K562 (cell line): ENCODE measurements at regions not wholly inside any gene's neighbourhood (a gene's known extent, or its start where the extent isn't known, plus 50 kb on each side); places are given as distances from the start of the nearest gene placed in this dataset.

ENCODE experiments used
- DIDO1 ChIP-seq: fragments of 450-650 bp; IDR thresholded peaks from 2 replicates; pipeline ENCODE4 v1.6.1; 2016; ENCODE audit warnings: low read depth, missing biosample characterization, missing genetic modification characterization
- DMBX1 ChIP-seq: fragments of 250-450 bp; sonication (Bioruptor Pico); IDR thresholded peaks from 2 replicates; pipeline ENCODE4 v1.8.0; 2022; ENCODE audit warnings: inconsistent platforms, mild to moderate bottlenecking, moderate library complexity, borderline replicate concordance
- EHMT2 ChIP-seq: fragments of 450-650 bp; IDR thresholded peaks from 2 replicates; pipeline ENCODE4 v1.6.1; 2018; ENCODE audit warnings: antibody characterized with exemption
- EP400 ChIP-seq: fragments of 450-650 bp; IDR thresholded peaks from 2 replicates; pipeline ENCODE4 v1.6.1; 2017; ENCODE audit warnings: antibody characterized with exemption, mild to moderate bottlenecking, moderate library complexity
- ESRRA ChIP-seq: fragments of 450-650 bp; IDR thresholded peaks from 2 replicates; pipeline ENCODE4 v1.6.1; 2014; ENCODE audit warnings: low read depth, mild to moderate bottlenecking, moderate library complexity, borderline replicate concordance
- ETV5 ChIP-seq: sonication (generic); formaldehyde crosslinking; IDR thresholded peaks from 2 replicates; pipeline ENCODE4 v1.4.0; 2020; ENCODE audit warnings: low read depth, mild to moderate bottlenecking, missing genetic modification reagents
- HEY1 ChIP-seq: fragments of 250-450 bp; sonication (Bioruptor Pico); IDR thresholded peaks from 2 replicates; pipeline ENCODE4 v1.5.0; 2020; ENCODE audit warnings: mild to moderate bottlenecking, moderate library complexity, borderline replicate concordance
- NCOA6 ChIP-seq: fragments of 450-650 bp; IDR thresholded peaks from 2 replicates; pipeline ENCODE4 v1.6.1; 2017; ENCODE audit warnings: mild to moderate bottlenecking
- NFIC ChIP-seq: fragments of 450-650 bp; IDR thresholded peaks from 2 replicates; pipeline ENCODE4 v1.6.1; 2017; ENCODE audit warnings: mild to moderate bottlenecking, inconsistent platforms
- SIRT6 ChIP-seq: IDR thresholded peaks from one replicate; pipeline ENCODE4 v1.6.1; 2012; ENCODE audit warnings: low read depth, mild to moderate bottlenecking, control low read depth, inconsistent platforms, low read length, moderate library complexity
- SLC30A9 ChIP-seq: fragments of 250-450 bp; sonication (Bioruptor Pico); IDR thresholded peaks from 2 replicates; pipeline ENCODE4 v1.8.0; 2022; ENCODE audit warnings: mild to moderate bottlenecking, moderate library complexity
- TCF7 ChIP-seq: sonication (generic); IDR thresholded peaks from 2 replicates; pipeline ENCODE4 v1.6.1; 2016; ENCODE audit warnings: antibody characterized with exemption, borderline replicate concordance
- ZNF217 ChIP-seq: sonication (generic); formaldehyde crosslinking; IDR thresholded peaks from 2 replicates; pipeline ENCODE4 v1.8.0; 2022; ENCODE audit warnings: mild to moderate bottlenecking, missing genetic modification reagents
- TF ChIP-seq, protein P1 (sequence below): fragments of 250-450 bp; sonication (Bioruptor Pico); IDR thresholded peaks from 2 replicates; pipeline ENCODE4 v1.6.1; 2021; ENCODE audit warnings: mild to moderate bottlenecking
- TF ChIP-seq, protein P2 (sequence below): fragments of 450-650 bp; conservative IDR thresholded peaks from 2 replicates; pipeline ENCODE4 v1.6.1; 2016; ENCODE audit warnings: missing genetic modification characterization, low read depth, mild to moderate bottlenecking, control low read depth, missing compliant biosample characterization
- TF ChIP-seq, protein P3 (sequence below): sonication (generic); formaldehyde crosslinking; IDR thresholded peaks from 2 replicates; pipeline ENCODE4 v1.8.1; 2022; ENCODE audit warnings: missing genetic modification reagents
- TF ChIP-seq, protein P4 (sequence below): fragments of 450-650 bp; IDR thresholded peaks from 2 replicates; pipeline ENCODE4 v1.6.1; 2016; ENCODE audit warnings: borderline replicate concordance
- TF ChIP-seq, protein P5 (sequence below): fragments of 450-650 bp; IDR thresholded peaks from 2 replicates; pipeline ENCODE4 v1.6.1; 2017; ENCODE audit warnings: antibody characterized with exemption
- TF ChIP-seq, protein P6 (sequence below): fragments of 450-650 bp; IDR thresholded peaks from 2 replicates; pipeline ENCODE4 v1.6.1; 2014; ENCODE audit warnings: low read depth, mild to moderate bottlenecking, moderate library complexity, borderline replicate concordance

DNA sequence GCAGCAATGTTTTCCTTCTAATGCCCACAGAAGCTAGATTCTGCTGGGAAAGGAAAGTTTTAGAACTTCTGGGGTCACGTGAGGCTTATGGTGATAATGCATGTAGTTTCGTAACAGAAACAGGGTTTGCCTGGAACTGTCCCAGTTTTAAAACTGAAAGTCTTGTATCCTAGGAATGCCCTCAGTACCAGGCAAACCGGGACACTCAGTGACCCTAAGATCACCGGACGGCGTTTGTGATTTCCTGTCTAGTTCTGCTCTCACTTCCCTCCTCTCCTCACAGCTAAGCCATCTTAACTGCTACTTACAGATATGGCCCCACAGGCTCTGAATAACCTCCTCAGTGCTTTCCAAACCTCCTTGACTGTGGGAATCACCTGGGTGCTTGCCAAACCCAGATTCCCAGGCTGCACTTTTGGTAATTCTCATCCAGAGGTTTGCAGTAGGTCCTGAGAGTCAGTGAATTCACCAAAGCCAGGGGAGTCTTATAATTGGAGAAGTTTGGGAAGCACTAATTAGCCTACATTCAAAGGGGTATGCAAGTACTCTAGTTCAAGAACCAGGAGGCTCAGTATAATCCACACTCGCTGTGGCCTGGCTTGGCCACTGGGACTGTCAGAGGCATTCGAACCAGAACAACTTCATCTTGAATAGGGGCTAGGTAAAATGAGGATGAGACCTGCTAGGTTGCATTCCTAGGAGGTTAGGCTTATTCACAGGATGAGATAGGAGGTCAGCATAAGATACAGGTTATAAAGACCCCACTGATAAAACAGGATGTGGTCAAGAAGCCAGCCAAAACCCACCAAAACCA lies 231.6 kb upstream of the MYLIP start (continued):
- peak; percentile 40; the same call in 1 of the 2 replicates for TF ChIP-seq HEY1 (CRISPR knock-in tag)
- TF ChIP-seq, protein P1, sequence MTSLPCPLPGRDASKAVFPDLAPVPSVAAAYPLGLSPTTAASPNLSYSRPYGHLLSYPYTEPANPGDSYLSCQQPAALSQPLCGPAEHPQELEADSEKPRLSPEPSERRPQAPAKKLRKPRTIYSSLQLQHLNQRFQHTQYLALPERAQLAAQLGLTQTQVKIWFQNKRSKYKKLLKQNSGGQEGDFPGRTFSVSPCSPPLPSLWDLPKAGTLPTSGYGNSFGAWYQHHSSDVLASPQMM (CRISPR knock-in tag), result no peak
- TF ChIP-seq SIRT6, result no peak
- TF ChIP-seq ETV5, result 0 out of 2 replicates have a peak, but pooled peaks have one; percentile 13
- TF ChIP-seq, protein P2, sequence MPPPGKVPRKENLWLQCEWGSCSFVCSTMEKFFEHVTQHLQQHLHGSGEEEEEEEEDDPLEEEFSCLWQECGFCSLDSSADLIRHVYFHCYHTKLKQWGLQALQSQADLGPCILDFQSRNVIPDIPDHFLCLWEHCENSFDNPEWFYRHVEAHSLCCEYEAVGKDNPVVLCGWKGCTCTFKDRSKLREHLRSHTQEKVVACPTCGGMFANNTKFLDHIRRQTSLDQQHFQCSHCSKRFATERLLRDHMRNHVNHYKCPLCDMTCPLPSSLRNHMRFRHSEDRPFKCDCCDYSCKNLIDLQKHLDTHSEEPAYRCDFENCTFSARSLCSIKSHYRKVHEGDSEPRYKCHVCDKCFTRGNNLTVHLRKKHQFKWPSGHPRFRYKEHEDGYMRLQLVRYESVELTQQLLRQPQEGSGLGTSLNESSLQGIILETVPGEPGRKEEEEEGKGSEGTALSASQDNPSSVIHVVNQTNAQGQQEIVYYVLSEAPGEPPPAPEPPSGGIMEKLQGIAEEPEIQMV (tag), result peak; percentile 20; the same call in 1 of the 2 replicates
- TF ChIP-seq NCOA6, result no peak
- TF ChIP-seq DIDO1 (tag), result no peak
- TF ChIP-seq EP400, result peak; percentile 21
- TF ChIP-seq ZNF217 (CRISPR knock-in tag), result no peak
- TF ChIP-seq TCF7, result no peak
- TF ChIP-seq, protein P3, sequence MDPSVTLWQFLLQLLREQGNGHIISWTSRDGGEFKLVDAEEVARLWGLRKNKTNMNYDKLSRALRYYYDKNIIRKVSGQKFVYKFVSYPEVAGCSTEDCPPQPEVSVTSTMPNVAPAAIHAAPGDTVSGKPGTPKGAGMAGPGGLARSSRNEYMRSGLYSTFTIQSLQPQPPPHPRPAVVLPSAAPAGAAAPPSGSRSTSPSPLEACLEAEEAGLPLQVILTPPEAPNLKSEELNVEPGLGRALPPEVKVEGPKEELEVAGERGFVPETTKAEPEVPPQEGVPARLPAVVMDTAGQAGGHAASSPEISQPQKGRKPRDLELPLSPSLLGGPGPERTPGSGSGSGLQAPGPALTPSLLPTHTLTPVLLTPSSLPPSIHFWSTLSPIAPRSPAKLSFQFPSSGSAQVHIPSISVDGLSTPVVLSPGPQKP, result no peak
- TF ChIP-seq, protein P4, sequence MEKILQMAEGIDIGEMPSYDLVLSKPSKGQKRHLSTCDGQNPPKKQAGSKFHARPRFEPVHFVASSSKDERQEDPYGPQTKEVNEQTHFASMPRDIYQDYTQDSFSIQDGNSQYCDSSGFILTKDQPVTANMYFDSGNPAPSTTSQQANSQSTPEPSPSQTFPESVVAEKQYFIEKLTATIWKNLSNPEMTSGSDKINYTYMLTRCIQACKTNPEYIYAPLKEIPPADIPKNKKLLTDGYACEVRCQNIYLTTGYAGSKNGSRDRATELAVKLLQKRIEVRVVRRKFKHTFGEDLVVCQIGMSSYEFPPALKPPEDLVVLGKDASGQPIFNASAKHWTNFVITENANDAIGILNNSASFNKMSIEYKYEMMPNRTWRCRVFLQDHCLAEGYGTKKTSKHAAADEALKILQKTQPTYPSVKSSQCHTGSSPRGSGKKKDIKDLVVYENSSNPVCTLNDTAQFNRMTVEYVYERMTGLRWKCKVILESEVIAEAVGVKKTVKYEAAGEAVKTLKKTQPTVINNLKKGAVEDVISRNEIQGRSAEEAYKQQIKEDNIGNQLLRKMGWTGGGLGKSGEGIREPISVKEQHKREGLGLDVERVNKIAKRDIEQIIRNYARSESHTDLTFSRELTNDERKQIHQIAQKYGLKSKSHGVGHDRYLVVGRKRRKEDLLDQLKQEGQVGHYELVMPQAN, result no peak
- TF ChIP-seq SLC30A9, result no peak
- TF ChIP-seq EHMT2, result 0 out of 2 replicates have a peak, but pooled peaks have one; percentile 44
- peak; percentile 80; the same call in 1 of the 2 replicates for TF ChIP-seq DMBX1
- TF ChIP-seq, protein P5, sequence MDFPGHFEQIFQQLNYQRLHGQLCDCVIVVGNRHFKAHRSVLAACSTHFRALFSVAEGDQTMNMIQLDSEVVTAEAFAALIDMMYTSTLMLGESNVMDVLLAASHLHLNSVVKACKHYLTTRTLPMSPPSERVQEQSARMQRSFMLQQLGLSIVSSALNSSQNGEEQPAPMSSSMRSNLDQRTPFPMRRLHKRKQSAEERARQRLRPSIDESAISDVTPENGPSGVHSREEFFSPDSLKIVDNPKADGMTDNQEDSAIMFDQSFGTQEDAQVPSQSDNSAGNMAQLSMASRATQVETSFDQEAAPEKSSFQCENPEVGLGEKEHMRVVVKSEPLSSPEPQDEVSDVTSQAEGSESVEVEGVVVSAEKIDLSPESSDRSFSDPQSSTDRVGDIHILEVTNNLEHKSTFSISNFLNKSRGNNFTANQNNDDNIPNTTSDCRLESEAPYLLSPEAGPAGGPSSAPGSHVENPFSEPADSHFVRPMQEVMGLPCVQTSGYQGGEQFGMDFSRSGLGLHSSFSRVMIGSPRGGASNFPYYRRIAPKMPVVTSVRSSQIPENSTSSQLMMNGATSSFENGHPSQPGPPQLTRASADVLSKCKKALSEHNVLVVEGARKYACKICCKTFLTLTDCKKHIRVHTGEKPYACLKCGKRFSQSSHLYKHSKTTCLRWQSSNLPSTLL, result no peak
- TF ChIP-seq, protein P6, sequence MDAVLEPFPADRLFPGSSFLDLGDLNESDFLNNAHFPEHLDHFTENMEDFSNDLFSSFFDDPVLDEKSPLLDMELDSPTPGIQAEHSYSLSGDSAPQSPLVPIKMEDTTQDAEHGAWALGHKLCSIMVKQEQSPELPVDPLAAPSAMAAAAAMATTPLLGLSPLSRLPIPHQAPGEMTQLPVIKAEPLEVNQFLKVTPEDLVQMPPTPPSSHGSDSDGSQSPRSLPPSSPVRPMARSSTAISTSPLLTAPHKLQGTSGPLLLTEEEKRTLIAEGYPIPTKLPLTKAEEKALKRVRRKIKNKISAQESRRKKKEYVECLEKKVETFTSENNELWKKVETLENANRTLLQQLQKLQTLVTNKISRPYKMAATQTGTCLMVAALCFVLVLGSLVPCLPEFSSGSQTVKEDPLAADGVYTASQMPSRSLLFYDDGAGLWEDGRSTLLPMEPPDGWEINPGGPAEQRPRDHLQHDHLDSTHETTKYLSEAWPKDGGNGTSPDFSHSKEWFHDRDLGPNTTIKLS, result no peak
- peak; percentile 60 for TF ChIP-seq ESRRA
- peak; percentile 75 for TF ChIP-seq NFIC
